HEK293 (cell line): ENCODE measurements at regions not wholly inside any gene's neighbourhood (a gene's known extent, or its start where the extent isn't known, plus 50 kb on each side); places are given as distances from the start of the nearest gene placed in this dataset.

Experiments
- CTCF ChIA-PET: fragments of 350-600 bp; formaldehyde crosslinking; extraction: SDS; loops from one replicate; lab custom pipeline; 2021; ENCODE audit warnings: antibody characterized with exemption; lab: Yijun Ruan, JAX
- POLR2A ChIA-PET: fragments of 300-600 bp; formaldehyde crosslinking; extraction: SDS; loops from one replicate; lab custom pipeline; 2020; ENCODE audit warnings: antibody characterized with exemption, inconsistent platforms; lab: Yijun Ruan, JAX
- H3K27ac ChIP-seq: fragments of 200-500 bp; sonication (Bioruptor generic); 2 replicates; pipeline ENCODE4 v1.5.1; 2014; ENCODE audit warnings: low read depth, low read length, control low read depth, inconsistent platforms; ENCODE audit errors: extremely low read depth
- H3K36me3 ChIP-seq, 2 experiments: fragments of 200-500 bp in 1 of 2; sonication (Bioruptor generic) in 1 of 2; 1 replicate in 1 of 2; 2 replicates in 1 of 2; pipeline ENCODE4 v1.5.1; 2014 to 2017; ENCODE audit warnings: inconsistent platforms in 2 of 2, low read length in 2 of 2; ENCODE audit not compliant: control insufficient read depth in 2 of 2, insufficient read depth in 1 of 2
- H3K4me1 ChIP-seq: fragments of 200-500 bp; sonication (Bioruptor generic); 2 replicates; pipeline ENCODE4 v1.5.1; 2014; ENCODE audit warnings: mild to moderate bottlenecking, low read length, inconsistent platforms; ENCODE audit not compliant: control insufficient read depth, insufficient read depth
- H3K4me3 ChIP-seq: 2 replicates; pipeline ENCODE4 v1.5.1; 2011; ENCODE audit warnings: low read depth, mild to moderate bottlenecking, control low read depth, low read length, moderate library complexity
- H3K9me3 ChIP-seq: fragments of 200-500 bp; sonication (Bioruptor generic); 2 replicates; pipeline ENCODE4 v1.5.1; 2014; ENCODE audit warnings: low read depth, low read length, inconsistent platforms; ENCODE audit not compliant: control insufficient read depth, insufficient read depth
- BCL11A ChIP-seq: fragments of 450-650 bp; formaldehyde crosslinking; IDR thresholded peaks from 2 replicates; pipeline ENCODE4 v1.5.1; 2016; ENCODE audit warnings: low read depth, missing biosample characterization, missing genetic modification characterization
- BCL6B ChIP-seq: fragments of 450-650 bp; formaldehyde crosslinking; IDR thresholded peaks from 2 replicates; pipeline ENCODE4 v1.5.1; 2017; ENCODE audit warnings: missing biosample characterization, missing genetic modification characterization
- TSHZ1 ChIP-seq: fragments of 450-650 bp; formaldehyde crosslinking; IDR thresholded peaks from 2 replicates; pipeline ENCODE4 v1.5.1; 2016; ENCODE audit warnings: missing biosample characterization, missing genetic modification characterization, borderline replicate concordance
- ZFP37 ChIP-seq: fragments of 450-650 bp; formaldehyde crosslinking; IDR thresholded peaks from 2 replicates; pipeline ENCODE4 v1.5.1; 2016; ENCODE audit warnings: missing biosample characterization, missing genetic modification characterization
- ZIC2 ChIP-seq: fragments of 450-650 bp; formaldehyde crosslinking; IDR thresholded peaks from 2 replicates; pipeline ENCODE4 v1.5.1; 2016; ENCODE audit warnings: missing biosample characterization, missing genetic modification characterization
- ZNF155 ChIP-seq: fragments of 450-650 bp; formaldehyde crosslinking; IDR thresholded peaks from 2 replicates; pipeline ENCODE4 v1.5.1; 2016; ENCODE audit warnings: missing biosample characterization, missing genetic modification characterization
- ZNF16 ChIP-seq: fragments of 450-650 bp; formaldehyde crosslinking; IDR thresholded peaks from 2 replicates; pipeline ENCODE4 v1.5.1; 2016; ENCODE audit warnings: low read depth, missing biosample characterization, missing genetic modification characterization
- ZNF169 ChIP-seq: fragments of 450-650 bp; formaldehyde crosslinking; IDR thresholded peaks from 2 replicates; pipeline ENCODE4 v1.5.1; 2016; ENCODE audit warnings: missing biosample characterization, missing genetic modification characterization
- ZNF211 ChIP-seq: fragments of 450-650 bp; formaldehyde crosslinking; IDR thresholded peaks from 2 replicates; pipeline ENCODE4 v1.5.1; 2016; ENCODE audit warnings: low read depth, missing biosample characterization, missing genetic modification characterization
- ZNF266 ChIP-seq: fragments of 450-650 bp; formaldehyde crosslinking; IDR thresholded peaks from 2 replicates; pipeline ENCODE4 v1.5.1; 2016; ENCODE audit warnings: missing biosample characterization, missing genetic modification characterization, low read depth
- ZNF311 ChIP-seq: fragments of 450-650 bp; formaldehyde crosslinking; IDR thresholded peaks from 2 replicates; pipeline ENCODE4 v1.5.1; 2017; ENCODE audit warnings: missing biosample characterization, missing genetic modification characterization, borderline replicate concordance
- ZNF335 ChIP-seq: fragments of 450-650 bp; formaldehyde crosslinking; conservative IDR thresholded peaks from 2 replicates; pipeline ENCODE4 v1.5.1; 2016; ENCODE audit warnings: missing biosample characterization, missing genetic modification characterization
- ZNF404 ChIP-seq: fragments of 450-650 bp; formaldehyde crosslinking; IDR thresholded peaks from 2 replicates; pipeline ENCODE4 v1.5.1; 2017; ENCODE audit warnings: missing biosample characterization, missing genetic modification characterization
- ZNF449 ChIP-seq: fragments of 450-650 bp; formaldehyde crosslinking; IDR thresholded peaks from 2 replicates; pipeline ENCODE4 v1.5.1; 2017; ENCODE audit warnings: missing biosample characterization, mild to moderate bottlenecking, missing genetic modification characterization, moderate library complexity
- ZNF501 ChIP-seq: fragments of 450-650 bp; formaldehyde crosslinking; IDR thresholded peaks from 2 replicates; pipeline ENCODE4 v1.5.1; 2016; ENCODE audit warnings: missing biosample characterization, missing genetic modification characterization
- ZNF513 ChIP-seq: fragments of 450-650 bp; IDR thresholded peaks from 2 replicates; pipeline ENCODE4 v1.5.1; 2018; ENCODE audit warnings: missing biosample characterization, missing genetic modification characterization
- ZNF514 ChIP-seq: fragments of 450-650 bp; formaldehyde crosslinking; IDR thresholded peaks from 2 replicates; pipeline ENCODE4 v1.5.1; 2016; ENCODE audit warnings: missing biosample characterization, missing genetic modification characterization
- ZNF518A ChIP-seq: fragments of 450-650 bp; formaldehyde crosslinking; conservative IDR thresholded peaks from 2 replicates; pipeline ENCODE4 v1.5.1; 2016; ENCODE audit warnings: low read depth, missing biosample characterization, missing genetic modification characterization
- ZNF544 ChIP-seq: fragments of 450-650 bp; formaldehyde crosslinking; IDR thresholded peaks from 2 replicates; pipeline ENCODE4 v1.5.0; 2017; ENCODE audit warnings: missing biosample characterization, missing genetic modification characterization
- ZNF549 ChIP-seq: fragments of 450-650 bp; IDR thresholded peaks from 2 replicates; pipeline ENCODE4 v1.5.1; 2018; ENCODE audit warnings: missing biosample characterization, missing genetic modification characterization, mild to moderate bottlenecking, inconsistent platforms, moderate library complexity
- ZNF580 ChIP-seq: fragments of 450-650 bp; formaldehyde crosslinking; IDR thresholded peaks from 2 replicates; pipeline ENCODE4 v1.5.1; 2016; ENCODE audit warnings: missing biosample characterization, missing genetic modification characterization
- ZNF585B ChIP-seq: fragments of 450-650 bp; formaldehyde crosslinking; IDR thresholded peaks from 2 replicates; pipeline ENCODE4 v1.5.1; 2016; ENCODE audit warnings: missing biosample characterization, missing genetic modification characterization
- ZNF623 ChIP-seq: fragments of 450-650 bp; formaldehyde crosslinking; IDR thresholded peaks from 2 replicates; pipeline ENCODE4 v1.5.1; 2016; ENCODE audit warnings: missing biosample characterization, missing genetic modification characterization
- ZNF664 ChIP-seq: fragments of 450-650 bp; formaldehyde crosslinking; IDR thresholded peaks from 2 replicates; pipeline ENCODE4 v1.5.1; 2016; ENCODE audit warnings: missing biosample characterization, missing genetic modification characterization

GRCh38 chr1:190540366-190540765, 62.7 kb upstream of the BRINP3 start:
- Histone ChIP-seq H3K36me3 (no peaks in the 10 kb centered on the region), H3K27ac (no peak overlapping the region), H3K4me1 (no peaks in the 10 kb centered on the region), H3K4me3 (no peak overlapping the region), H3K9me3 (no peaks in the 10 kb centered on the region)
- ChIA-PET POLR2A (no interaction called here), CTCF (no interaction called here)
- TF ChIP-seq ZNF501 (tag by site-specific recombination) = no peak
- TF ChIP-seq ZNF449 = no peak
- TF ChIP-seq ZNF518A (tag by site-specific recombination) = no peak
- no peak for TF ChIP-seq ZNF16 (tag by site-specific recombination)
- TF ChIP-seq ZNF155 (tag by site-specific recombination) = no peak
- no peak for TF ChIP-seq ZNF514 (tag by site-specific recombination)
- no peak for TF ChIP-seq ZFP37 (tag by site-specific recombination)
- TF ChIP-seq ZNF404 (tag by site-specific recombination) = no peak
- TF ChIP-seq ZNF544 (tag by site-specific recombination) = no peak
- no peak for TF ChIP-seq ZNF585B (tag by site-specific recombination)
- TF ChIP-seq BCL6B (tag by site-specific recombination) = no peak
- no peak for TF ChIP-seq ZNF664 (tag by site-specific recombination)
- no peak for TF ChIP-seq ZNF311 (tag by site-specific recombination)

- H3K36me3 ChIP-seq = no peaks in the 10 kb centered on the region
- H3K4me1 ChIP-seq = no peaks in the 10 kb centered on the region
- H3K9me3 ChIP-seq = no peaks in the 10 kb centered on the region
- no peak overlapping the region for H3K4me3 ChIP-seq
- ChIA-PET CTCF (no interaction called here), POLR2A (no interaction called here)
- H3K27ac ChIP-seq = no peak overlapping the region
- TF ChIP-seq ZNF513 = no peak
- TF ChIP-seq TSHZ1 = no peak
- TF ChIP-seq BCL11A (tag by site-specific recombination) = no peak
- TF ChIP-seq ZIC2 (tag by site-specific recombination) = no peak
- no peak for TF ChIP-seq ZNF211 (tag by site-specific recombination)
- no peak for TF ChIP-seq ZNF623
- TF ChIP-seq ZNF266 (tag by site-specific recombination) = no peak
- no peak for TF ChIP-seq ZNF585B (tag by site-specific recombination)
- no peak for TF ChIP-seq ZNF335 (tag by site-specific recombination)
- no peak for TF ChIP-seq ZNF549 (tag by site-specific recombination)
- no peak for TF ChIP-seq ZNF169 (tag by site-specific recombination)
- TF ChIP-seq ZNF580 (tag by site-specific recombination) = no peak
Measured at GRCh38 chr1:190551638-190552037, 74.0 kb upstream of the BRINP3 start.
